ENCODE measurements at regions not wholly inside any gene's neighbourhood (a gene's known extent, or its start where the extent isn't known, plus 50 kb on each side); places are given as distances from the start of the nearest gene placed in this dataset.

DNA sequence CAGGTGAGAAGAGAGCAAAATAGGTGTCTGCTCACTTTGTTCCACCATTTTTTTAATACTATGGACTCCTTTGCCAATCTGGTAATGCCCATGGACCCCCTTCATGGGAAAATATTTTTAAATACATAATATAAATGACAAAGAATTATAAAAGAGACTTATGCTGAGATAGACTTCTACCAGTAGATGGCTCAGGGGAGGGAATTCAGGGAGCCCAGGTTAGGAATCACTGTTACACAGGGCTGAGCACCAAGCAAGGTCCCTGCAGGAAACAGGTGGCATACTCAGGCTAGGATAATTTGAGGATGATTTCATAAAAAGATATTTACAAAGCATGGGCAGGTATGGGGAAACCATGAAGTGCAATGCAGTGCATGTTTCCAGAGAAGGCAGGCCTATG lies 525.9 kb downstream of the FGF9 start:
- DNase-seq: no peak

DNA sequence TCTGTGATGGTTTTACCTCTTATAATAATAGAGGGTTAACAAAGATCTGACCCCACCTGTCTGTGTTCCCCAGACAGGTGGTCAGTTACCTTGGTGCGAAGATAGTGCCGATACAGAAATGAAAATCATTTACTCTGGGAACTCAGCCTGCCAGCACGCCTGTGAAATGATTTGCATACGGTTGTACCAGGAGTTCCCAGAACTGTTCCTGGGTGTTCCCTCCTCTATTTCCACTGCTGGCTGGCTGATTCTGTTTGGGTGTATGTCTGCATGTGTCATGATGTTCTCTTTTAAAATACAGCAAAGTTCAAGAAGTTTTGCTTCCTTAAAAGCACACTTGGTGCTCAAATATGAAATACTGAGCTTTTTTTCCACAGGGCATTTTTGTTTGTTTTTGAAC lies 527.1 kb downstream of the FGF9 start:
- DNase-seq: no peak

DNA sequence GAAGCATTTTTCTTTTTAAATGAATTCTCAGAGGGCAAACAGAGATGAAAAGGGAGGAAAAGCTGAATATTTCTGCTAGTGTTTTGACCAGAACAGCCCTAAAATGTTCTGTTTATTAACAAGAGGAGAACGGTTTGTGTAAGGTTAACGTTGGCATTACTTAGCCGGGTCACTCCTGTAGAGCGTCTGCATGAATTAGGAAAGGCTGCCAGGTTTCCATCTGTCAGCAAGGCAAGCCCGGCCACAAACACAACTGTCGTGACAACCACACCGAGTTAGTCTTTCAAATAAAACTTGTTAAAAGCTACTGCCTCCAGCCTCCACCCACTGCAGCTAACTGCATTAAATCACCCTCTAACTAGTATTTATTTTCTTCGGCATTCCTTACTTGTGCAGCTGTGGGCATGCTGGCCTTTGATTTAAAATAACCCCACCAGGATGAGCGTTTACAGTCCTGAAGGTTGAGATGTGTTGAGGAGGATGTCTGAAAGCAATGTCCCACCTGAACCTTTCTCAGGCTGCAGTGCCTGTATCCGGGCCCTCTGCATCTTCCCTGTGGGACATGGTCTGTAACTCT lies 527.9 kb downstream of the FGF9 start:
- DNase-seq: no peak

DNA sequence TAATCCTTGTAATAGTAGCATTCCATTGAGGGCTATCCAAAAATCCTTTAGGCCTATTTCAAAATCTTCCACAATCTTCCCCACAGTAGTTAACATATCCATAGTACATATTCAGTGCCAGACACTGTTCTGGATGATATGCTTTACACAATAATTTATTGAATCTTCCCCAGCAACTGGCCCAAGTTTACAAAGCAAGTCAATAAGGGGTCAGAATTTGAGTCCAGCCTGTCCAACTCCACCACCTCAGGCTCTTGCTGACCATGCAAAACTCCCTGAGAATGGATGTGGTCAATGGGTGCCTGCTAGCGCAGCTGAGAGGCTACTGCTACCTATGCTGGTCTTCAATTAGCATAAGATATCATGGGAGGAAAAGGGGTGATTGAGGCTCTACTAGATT lies 529.6 kb downstream of the FGF9 start:
- DNase-seq: no peak

DNA sequence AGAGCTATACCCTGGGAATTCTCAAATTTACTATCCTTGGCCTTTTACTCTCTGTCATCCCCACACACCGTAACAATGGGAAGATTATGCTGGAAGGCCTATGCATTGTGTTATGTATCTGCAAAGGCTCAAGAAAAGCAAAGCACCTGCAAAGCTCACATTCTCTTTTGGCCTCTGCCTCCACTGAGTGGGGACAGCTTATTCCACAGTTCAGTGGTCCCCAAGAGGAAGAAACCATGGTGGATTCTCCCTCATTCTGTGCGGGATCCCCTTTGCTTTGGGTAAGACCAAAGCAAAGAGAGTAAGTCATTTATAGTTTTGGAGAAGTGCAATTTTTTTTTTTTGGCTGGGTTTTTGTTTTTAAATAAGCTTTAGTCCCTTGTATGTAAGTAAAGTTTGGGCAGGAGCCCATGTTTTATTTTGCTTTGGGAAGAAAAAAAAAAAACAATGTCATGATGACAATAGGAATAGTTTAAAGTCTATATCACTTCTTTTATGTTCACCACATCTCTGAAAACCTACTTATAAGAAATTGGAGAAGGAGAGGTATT lies 530.6 kb downstream of the FGF9 start:
- DNase-seq: no peak

DNA sequence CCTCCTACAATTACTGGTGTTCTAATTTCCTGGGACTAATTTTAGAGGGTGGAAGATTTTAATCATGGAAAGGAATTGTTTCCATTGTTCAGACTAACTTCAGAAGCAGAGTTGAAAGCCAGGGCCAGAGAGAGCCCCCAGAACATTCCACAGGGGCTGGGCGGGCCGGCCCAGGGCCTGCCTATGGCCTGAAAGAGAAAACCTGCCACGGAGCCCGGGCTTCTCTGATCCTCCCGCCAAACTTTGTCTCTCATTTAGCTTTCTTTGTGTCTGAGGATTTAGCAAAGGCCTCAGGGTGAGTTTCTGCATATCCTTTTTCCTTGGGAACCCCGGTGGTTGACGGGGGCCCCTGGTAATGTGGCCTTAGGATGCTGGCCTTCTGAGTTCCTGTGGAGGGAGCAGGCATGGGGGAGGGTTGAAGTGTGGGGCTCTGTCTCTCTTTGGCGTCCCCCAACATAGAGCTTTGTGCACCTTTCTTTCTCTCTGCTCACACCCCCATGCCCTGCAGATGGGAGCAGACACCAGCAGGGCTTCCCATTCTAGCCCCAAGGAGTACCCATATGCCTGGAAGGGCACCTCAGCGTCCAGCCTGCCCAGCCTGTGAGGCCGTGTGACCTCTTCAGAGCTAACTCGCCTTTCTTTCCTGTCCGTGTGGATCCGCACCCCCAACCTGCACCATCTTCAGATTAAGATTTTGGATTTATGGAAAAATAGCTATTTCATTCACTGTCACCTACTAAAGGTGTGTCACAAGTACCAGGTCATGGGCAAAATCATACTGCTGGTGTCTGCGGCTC lies 539.5 kb downstream of the FGF9 start:
- DNase-seq: no peak

DNA sequence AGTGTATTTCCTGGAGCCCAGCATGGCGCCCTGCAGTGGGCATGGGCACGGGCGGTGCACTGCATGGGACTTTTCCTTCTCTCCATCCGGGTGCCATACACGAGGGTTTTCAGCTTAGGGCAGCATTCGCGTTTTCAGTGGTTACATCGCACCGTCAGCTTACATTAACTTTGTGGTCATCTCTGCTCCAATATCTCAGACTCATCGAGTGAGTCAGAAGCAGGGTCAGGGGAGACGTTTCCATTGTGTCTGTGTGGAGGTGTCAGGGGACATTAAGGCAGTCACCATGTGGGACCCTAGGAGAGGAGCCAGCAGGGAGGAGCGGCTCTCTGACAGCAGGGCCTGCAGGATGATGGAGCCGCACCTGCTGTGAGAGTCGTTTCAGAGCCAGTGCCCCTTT lies 541.0 kb downstream of the FGF9 start:
- DNase-seq: no peak

DNA sequence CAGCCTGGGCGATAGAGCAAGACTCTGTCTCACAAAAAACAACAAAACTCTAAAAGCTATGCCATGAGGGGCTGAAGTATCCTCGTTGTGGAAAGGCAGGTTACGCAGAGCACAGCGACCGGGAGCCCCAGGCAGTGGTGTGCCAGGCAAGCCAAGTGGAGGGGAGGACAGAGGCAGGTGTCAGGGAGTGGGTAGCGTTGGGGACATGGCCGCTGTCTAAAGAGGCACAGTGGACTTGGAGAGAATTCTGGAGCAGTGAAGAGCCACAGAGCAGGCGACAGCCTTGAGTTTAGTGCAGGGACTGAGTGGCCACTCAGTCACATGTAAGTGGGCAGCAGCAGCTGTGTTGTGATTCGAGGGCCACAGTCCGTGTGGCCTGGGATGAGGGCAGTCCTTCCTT lies 541.7 kb downstream of the FGF9 start:
- DNase-seq: no peak

DNA sequence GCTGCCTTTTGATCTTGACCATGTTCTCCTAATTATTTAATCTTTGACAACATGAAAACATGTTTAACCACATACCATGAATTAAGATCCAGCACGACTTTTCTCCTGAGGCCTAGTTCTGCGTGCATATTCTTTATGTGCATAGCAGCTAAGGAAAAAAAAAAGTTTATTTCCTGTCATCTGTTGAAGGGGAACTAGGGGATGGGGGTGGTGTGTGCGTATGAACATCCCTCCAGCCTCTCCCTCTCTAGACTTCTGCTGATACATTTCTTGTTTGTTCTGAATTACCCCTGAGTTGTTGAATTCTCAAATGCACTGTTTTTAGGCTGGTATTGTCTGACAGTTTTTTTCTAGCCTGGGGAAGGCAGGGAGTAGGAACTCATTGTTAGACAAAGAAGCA lies 543.3 kb downstream of the FGF9 start:
- no peak for DNase-seq

DNA sequence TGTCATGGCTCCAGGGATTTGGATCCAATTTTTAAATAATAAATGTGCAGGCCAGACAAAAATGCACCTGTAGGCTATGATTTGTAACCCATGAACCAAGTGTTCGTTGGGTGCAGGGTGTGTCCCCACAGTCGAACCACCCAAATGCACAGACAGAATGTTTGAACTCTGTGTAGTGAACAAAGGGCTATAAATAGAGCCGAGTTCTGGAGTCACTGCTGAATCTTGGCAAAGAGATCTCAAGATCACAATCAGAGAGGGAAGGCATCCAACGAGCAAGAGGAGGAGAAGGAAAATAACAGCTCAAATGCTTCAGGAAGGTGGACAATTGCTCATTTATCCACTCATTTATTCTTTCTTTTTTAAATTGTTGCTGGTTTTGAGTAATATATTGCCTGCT lies 547.9 kb downstream of the FGF9 start:
- DNase-seq: no peak

DNA sequence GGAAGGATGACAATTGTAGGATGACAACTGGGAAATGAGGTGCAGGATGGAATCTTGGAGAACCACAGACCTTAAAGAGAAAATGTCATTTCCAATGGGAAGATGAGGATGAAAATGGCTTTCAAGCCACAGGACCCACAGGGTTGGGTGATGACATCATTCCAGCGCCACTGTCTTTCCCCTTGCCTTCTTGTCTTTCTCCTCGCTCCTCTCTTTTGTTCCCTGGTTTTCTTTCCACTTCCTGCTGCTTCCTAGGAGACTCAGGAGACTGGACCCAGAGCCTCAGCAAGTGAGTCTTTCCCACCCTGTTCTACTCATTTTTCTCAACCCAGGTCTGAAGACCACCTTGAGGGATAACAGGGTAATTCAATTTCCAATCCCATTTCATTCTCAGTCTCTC lies 548.8 kb downstream of the FGF9 start:
- DNase-seq: no peak

DNA sequence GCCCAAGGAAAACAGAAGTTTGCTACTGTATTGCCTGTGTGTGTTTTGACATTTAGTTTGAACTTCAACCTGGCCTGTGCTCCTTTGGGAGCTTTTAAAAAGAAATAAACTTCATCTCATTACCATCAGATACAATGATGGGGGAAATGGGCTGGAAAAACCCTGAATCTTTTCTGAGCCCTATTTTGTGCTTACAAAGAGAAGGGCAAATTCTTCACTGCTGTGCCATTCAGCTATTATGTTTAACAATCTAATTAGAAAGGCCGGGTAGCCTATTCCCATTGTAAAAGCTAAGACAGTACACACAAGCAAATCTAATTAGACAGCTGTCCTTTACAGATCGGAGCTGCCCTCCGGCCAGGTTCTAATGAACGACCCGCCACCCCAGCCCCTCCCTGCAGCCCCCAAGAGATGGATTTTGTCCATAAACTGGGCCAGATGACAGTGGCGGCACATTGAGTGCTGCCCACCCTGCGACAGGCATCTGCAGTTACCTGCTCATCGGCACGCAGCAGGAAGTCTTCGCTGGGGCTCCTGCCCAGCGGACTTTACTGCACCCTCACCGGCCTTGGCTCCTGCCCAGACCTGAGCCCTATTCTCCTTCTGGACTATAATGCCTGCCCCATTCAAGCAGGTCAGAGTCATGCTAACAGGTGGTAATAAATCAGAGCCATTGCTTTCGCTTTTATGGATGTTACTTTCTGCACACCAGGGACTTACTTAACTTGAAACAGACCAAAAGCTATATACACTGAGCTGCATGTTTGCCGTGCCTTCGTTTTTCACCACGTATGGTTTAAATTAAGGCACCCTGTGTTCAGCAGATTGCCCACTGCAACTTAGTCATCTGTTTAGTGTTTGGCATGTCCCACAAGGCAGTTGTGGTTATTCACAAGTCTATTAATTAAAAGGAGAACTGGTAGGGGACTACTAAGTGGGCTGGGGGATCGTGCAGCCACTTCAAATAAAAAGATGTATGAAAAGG lies 549.6 kb downstream of the FGF9 start:
- DNase-seq: peak; percentile 30

DNA sequence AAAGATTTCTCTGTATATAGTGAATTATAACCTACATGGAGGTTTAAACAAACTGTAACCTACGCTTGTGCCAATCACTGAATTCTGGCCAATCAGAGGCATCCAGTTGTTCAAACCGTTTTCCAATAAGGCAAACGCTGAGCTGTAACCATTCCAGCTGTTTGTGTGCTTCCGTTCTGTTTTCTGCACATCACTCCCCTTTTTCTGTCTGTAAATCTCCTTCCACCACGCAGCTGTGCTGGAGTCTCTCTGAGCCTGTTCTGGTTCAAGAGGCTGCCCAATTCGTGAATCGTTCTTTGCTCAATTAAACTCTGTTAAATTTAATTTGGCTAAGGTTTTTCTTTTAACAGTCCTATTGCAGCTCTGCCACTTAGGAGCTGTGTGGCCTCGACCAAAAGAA lies 552.5 kb downstream of the FGF9 start:
- no peak for DNase-seq

DNA sequence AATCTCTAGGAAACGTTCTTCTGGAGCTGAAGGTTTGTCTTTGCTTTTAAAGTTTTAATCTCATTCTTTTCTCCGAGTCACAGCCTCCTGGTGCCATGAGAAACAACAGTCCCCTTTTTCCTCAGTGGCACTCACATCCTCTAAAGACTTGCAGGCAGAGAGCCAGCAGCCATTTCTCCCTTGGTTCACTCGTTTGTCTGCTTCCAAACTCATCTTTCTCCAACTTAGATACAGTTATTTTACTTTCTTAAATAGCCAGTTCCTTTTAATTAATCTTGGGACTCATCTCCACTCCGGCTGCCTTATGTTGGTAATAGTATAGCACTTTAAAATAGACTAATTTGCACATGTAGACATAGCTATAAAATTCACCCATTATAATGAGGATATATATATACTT lies 555.2 kb downstream of the FGF9 start:
- no peak for DNase-seq

DNA sequence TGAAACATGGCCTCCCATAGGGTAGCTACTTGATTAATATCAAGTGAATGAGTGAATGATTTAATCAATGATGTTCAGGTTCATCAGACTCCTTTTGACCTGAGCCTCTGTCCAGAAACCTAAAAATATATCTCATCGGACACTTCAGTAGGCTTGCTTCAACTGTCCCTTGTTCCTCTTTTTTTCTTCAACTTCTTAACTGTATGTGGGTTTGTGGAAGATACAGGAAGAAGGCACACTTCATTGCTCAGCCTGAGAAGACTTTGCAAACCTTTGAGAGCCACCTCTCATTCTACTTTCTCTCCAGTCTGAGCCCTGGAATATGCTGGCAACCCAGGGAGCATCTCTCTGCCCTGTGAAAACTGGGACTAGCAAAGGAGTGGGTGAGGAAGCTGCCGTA lies 557.0 kb downstream of the FGF9 start:
- DNase-seq: no peak

DNA sequence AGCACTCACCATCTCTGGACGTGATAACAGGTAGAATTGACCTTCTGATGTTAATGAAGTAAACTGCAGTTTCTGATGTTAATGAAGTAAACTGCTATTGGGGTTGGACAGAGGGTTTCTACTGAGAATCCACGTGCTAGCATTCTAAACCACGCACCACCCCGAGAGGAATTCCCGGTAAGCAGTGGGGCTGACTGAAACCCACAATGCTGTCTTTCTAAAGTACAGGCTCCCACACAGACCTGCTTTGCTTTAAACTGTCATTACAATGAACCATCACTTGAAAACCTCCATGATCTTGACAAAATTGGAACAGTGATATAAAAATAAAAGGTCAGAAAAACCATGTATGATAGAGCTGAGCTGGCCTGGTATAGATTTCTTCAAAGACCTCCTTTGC lies 559.0 kb downstream of the FGF9 start:
- DNase-seq: no peak

DNA sequence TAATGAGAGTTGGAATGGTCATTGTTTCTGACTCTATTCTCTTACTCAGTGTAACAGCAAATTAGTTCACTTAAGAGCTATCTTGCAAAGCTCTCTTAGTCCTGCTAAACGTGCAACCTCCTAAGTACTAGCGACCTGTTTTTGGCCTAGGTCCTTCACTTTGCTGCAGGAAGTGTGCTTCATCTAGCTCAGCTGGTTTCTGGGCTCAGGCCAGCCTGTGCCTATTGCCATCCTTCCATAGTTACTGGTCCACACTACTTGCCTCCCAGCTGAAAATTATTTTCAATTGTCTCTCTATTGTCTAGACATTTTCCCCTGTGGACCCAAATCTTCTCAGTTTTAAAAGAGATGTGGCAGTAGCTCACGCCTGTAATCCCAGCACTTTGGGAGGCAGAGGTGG lies 561.3 kb downstream of the FGF9 start:
- DNase-seq: no peak

DNA sequence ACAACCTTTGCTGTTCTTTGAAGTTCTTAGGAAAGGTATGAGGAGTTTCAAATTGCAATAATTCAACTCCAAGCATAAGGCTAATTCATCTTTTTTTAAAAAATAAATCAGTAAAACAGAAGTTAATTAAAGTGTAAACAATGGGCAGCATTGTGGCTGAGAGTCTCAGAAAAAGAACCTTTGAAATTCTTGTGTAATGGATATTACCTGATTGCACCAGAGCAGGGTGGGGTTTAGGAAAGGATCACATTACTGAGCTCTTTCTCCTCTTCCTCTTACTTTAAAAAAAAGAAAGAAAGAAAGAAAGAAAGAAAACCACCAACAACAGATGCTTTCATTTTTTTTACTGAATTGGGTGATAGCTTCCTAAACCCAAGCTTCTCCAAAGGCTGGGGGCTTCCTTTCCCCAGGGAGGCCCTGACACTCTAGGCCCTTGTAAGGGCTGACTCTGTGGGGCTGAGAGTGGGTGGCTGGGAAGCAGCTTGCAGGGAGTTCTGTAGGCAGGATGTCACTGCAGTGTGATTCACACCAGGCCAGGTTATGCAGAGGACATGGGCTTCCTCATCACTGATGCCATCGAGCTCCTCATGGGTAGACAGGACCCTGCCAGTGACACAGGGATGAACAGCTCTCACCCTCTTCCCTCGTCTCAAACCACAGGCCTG lies 564.5 kb downstream of the FGF9 start:
- peak; percentile 8 for DNase-seq

DNA sequence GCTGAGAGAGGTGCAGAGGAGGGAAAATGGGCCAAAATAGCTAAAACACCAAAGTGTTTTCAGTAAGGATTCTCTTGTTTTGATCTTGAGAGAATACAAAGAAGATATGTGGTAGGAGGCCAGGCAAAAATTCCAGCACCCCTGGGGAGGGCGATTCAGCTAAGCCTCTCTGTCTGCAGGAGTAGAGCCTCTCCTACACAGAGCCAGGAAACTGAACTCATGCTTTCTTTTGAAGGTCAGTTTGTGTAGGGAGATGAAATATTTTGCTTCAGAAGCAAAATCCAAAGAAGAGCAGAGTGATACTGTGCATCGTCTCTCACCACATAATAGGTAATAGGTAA lies 565.0 kb downstream of the FGF9 start:
- no peak for DNase-seq

DNA sequence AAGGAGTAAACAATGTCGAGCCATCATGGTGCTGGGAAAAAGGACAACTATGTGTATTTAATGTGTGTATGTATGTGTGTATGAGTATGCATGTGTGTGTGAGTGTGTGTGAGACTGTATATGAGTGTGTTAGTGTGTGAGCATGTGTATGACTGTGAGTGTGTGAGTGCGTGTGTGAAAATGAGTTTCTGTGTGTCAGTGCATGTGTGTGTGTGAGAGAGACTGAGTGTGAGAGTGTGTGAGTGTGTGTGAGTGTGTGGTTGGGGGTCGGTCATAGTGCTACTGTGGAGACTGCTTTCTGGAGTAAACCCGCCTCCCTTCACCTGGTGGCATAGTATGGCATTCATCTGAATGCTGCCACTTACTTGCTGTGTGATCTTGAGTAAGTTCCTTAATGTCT lies 567.4 kb downstream of the FGF9 start:
- DNase-seq: no peak

DNA sequence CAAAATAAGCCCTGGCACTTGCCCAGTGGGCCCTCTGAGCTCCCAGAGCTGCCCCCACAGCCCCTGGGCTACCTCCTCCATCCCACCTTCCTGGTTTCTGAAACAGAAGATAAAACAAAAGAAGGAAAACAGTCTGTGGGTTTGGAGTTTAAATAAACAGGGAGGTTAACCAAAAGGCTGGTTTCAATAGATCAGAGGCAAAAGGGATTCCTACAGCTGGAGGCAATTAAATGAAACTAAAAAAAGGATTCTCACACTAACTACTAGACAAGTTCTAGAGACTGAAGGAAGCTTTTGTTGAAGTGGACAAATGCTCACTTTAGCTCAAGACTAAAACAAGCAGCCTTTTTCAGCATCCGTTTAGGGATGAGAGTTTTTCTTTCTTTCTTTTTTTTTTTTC lies 569.8 kb downstream of the FGF9 start:
- DNase-seq: no peak

DNA sequence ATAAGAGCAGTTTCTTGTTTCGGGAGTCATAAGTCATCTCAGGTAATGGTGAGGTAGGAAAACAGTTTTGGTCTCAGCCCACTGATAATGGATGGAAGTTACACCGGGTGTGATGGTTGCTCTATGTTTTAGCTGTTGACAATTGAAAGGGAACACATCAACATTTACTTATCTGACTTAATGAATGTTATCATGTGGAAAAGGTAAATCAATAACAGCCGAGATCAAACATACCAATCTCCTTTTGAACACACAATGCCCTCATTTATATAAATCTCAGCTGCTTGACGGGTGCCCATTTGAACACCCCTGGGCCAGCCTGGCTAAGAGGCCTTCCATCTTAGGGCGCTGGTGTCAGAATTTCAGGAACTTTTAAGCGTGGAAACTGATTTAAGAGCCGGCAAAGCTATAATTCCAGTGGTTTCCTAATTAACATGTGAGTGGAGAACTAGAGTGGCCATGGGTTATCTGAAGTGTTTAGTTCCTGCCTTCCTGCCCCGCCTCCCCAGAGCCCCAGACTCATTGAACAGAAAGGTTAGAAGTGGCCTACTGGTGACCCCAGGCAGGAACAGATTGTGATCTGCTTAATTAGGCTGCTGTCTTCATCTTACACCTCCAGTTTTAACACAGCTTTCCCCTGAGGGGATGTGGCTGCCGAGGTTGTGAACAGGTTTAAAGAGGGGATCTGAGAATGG lies 572.7 kb downstream of the FGF9 start:
- DNase-seq: no peak
